Body of pancreas (tissue), 4 donors: ENCODE measurements at regions not wholly inside any gene's neighbourhood (a gene's known extent, or its start where the extent isn't known, plus 50 kb on each side); places are given as distances from the start of the nearest gene placed in this dataset.
"Not testable (repeated sequence)": the region's sequence is repeated elsewhere in the genome, so short reads cannot be mapped to it uniquely, and the experiment has no call there.

Experiments used
- ATAC-seq: fragments of 150-250 bp; one replicate; pipeline ENCODE4 v1.9.1; 2016
- DNase-seq, 4 donors: peaks; one replicate each; pipeline ENCODE4 v3.0.0-alpha.2; 2019
- H3K27ac ChIP-seq, 4 donors: fragments of 200-600 bp; sonication (generic); 1 replicate in 3 of 4; 2 replicates in 1 of 4; pipeline versions ENCODE4 v1.5.1 to v1.6.1; 2016 to 2019; ENCODE audit warnings: mild to moderate bottlenecking in 1 of 4, mixed read lengths in 1 of 4, moderate library complexity in 1 of 4
- H3K27me3 ChIP-seq, 2 donors: fragments of 200-600 bp; sonication (generic); one replicate each; pipeline ENCODE4 v1.6.0; 2016; ENCODE audit warnings: mild to moderate bottlenecking in 1 of 2
- H3K36me3 ChIP-seq, 2 donors: fragments of 200-600 bp; sonication (generic); replicated peaks in 1 of 2; 2 replicates each; pipeline ENCODE4 v1.5.1; 2016; ENCODE audit warnings: low read depth in 2 of 2; ENCODE audit not compliant: insufficient read depth in 1 of 2
- H3K4me1 ChIP-seq: fragments of 200-600 bp; sonication (generic); one replicate; pipeline ENCODE4 v1.6.0; 2016
- H3K4me3 ChIP-seq, 2 donors: fragments of 200-600 bp; sonication (generic); 1 replicate in 1 of 2; 2 replicates in 1 of 2; pipeline ENCODE4 v1.5.1; 2016 to 2019
- H3K9me3 ChIP-seq, 3 donors: fragments of 200-600 bp; sonication (generic); 1 replicate in 2 of 3; 2 replicates in 1 of 3; pipeline ENCODE4 v1.5.1; 2016
- CTCF ChIP-seq, 7 experiments: fragments of 450-650 bp in 4 of 7; fragments of 200-600 bp in 3 of 7; sonication (generic) in 3 of 7; IDR thresholded peaks; one replicate each; pipeline ENCODE4 v1.5.1; 2016 to 2019; ENCODE audit warnings: antibody characterized with exemption in 7 of 7
- POLR2A ChIP-seq, 3 donors: fragments of 450-650 bp; IDR thresholded peaks; one replicate each; pipeline ENCODE4 v1.6.1; 2016; ENCODE audit warnings: antibody characterized with exemption in 3 of 3, mild to moderate bottlenecking in 2 of 3
- WGBS, 2 donors: methylation state at CpG; one replicate each; pipeline ENCODE4 v1.1.5; 2017; 5-methylcytosine and 5-hydroxymethylcytosine counted together
- intact Hi-C: fragments of 100-400 bp; cut with DNase I; formaldehyde crosslinking; loops from one replicate; pipeline ENCODE4 v1.15.1; 2023

GRCh38 chr10:4902571-4903011 lies 60.6 kb upstream of the AKR1C1 start:
- H3K27me3 ChIP-seq = no peaks in the 10 kb centered on the region
- H3K4me1 ChIP-seq = peaks cover 36% of the 10 kb centered on the region
- no peak overlapping the region for H3K4me3 ChIP-seq
- no peaks in the 10 kb centered on the region for H3K36me3 ChIP-seq
- TF ChIP-seq POLR2A (IDR thresholded peaks at IDR 0.05) = no peak
- no peak for TF ChIP-seq CTCF (IDR thresholded peaks at IDR 0.05)
- WGBS, 2 donors = 16 to 17% methylated on average over 5 of the region's 5 CpGs
- H3K27ac ChIP-seq = peak overlapping the region; percentile 75 to 95 (median 84)
- H3K9me3 ChIP-seq = no peaks in the 10 kb centered on the region
- intact Hi-C loops = no loop called here
- DNase-seq = peak; percentile 51 to 89 (median 72)
- peak; percentile 96 for ATAC-seq

DNA sequence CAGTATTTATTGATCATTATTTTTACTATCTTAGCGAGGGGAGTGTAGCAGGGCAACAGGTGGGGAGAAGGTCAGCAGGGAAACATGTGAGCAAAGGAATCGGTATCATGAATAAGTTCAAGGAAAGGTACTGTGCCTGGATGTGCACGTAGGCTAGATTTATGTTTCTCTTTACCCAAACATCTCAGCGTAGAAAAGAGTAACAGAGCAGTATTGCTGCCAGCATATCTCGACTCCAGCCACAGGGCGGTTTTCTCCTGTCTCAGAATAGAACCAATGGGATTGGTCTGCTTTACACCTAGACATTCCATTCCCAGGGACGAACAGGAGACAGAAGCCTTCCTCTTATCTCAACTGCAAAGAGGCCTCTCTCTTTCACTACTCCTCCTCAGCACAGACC lies 60.1 kb upstream of the AKR1C1 start:
- peaks cover 36% of the 10 kb centered on the region for H3K4me1 ChIP-seq
- H3K36me3 ChIP-seq, intact Hi-C loops, ATAC-seq, H3K27me3 ChIP-seq, H3K9me3 ChIP-seq, H3K4me3 ChIP-seq: not testable (repeated sequence)
- peak overlapping the region; percentile 75 to 95 (median 84) for H3K27ac ChIP-seq
- WGBS, 2 donors = 22 to 24% methylated on average over 7 of the region's 7 CpGs
- DNase-seq = peak in 2 of 4 donors; percentile 8 to 22

DNA sequence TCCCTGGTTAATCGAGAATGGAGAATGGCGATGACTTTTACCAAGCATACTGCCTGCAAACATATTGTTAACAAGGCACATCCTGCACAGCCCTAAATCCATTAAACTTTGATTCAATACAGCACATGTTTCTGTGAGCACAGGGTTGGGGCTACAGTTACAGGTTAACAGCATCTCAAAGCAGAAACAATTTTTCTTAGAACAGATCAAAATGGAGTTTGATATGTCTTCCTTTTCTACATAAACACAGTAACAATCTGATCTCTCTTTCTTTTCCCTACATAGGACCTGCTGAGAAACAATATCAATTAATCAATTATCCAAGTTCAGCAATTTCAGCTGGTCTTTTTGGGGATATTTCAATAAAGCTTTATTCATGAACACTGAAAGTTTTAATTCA lies 59.5 kb upstream of the AKR1C1 start:
- ATAC-seq, intact Hi-C loops, H3K36me3 ChIP-seq, H3K4me3 ChIP-seq, DNase-seq, H3K9me3 ChIP-seq, H3K27me3 ChIP-seq: not testable (repeated sequence)
- peaks cover 36% of the 10 kb centered on the region for H3K4me1 ChIP-seq
- H3K27ac ChIP-seq = peak overlapping the region; percentile 75 to 95 (median 84)
- 85 to 87% methylated on average over 2 of the region's 2 CpGs for WGBS, 2 donors

DNA sequence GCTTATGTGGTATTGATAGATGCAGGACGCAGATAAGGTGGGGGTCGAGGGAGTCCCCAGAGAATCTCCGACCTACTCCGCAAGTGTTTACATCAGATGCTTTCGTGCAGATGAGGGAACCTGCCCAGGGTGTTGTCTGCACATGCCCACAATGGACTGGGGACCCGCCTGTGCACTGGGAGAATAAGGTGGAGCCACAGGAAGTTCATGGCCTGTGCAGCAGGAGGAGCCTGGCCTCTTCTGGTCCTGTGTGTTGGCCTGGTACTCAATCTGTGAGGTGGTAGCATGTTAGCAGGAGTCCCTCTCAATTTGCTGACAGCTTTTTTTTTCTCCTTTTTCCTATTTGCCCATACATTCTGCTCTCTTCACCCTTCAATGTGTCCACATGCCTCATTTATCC lies 54.1 kb upstream of the AKR1C1 start:
- no peaks in the 10 kb centered on the region for H3K9me3 ChIP-seq
- no peaks in the 10 kb centered on the region for H3K27me3 ChIP-seq
- H3K4me1 ChIP-seq = peaks cover 9% of the 10 kb centered on the region
- WGBS, 2 donors = 84 to 89% methylated on average over 6 of the region's 6 CpGs
- no peak for TF ChIP-seq POLR2A (IDR thresholded peaks at IDR 0.05)
- no peak for TF ChIP-seq CTCF (IDR thresholded peaks at IDR 0.05)
- H3K27ac ChIP-seq = no peak overlapping the region
- intact Hi-C loops = no loop called here
- no peaks in the 10 kb centered on the region for H3K36me3 ChIP-seq
- no peak for ATAC-seq
- DNase-seq = no peak
- H3K4me3 ChIP-seq = no peak overlapping the region
